ACHN (cell line): ENCODE measurements at regions not wholly inside any gene's neighbourhood (a gene's known extent, or its start where the extent isn't known, plus 50 kb on each side); places are given as distances from the start of the nearest gene placed in this dataset.

Experiments used
- DNase-seq: peaks from one replicate; pipeline ENCODE4 v3.0.0-alpha.2; 2015
- in situ Hi-C: cut with HindIII; loops from 2 replicates; pipeline ENCODE4 v1.10.0; 2017; ENCODE audit warnings: low sequenced_read_pairs, low pct_ligation_motif_present, low pct_unique_long_range_greater_than_20kb

GRCh38 chr3:194072691-194073279, 63.2 kb upstream of the HES1 start:
- DNase-seq = no peak
- in situ Hi-C loops = no loop called here

GRCh38 chr3:194073926-194074325, 62.0 kb upstream of the HES1 start:
- DNase-seq = no peak
- in situ Hi-C loops = no loop called here

GRCh38 chr3:194075088-194075615, 60.8 kb upstream of the HES1 start:
- in situ Hi-C loops = no loop called here
- no peak for DNase-seq

GRCh38 chr3:194075802-194076460, 60.0 kb upstream of the HES1 start:
- in situ Hi-C loops = no loop called here

GRCh38 chr3:194076475-194076874, 59.5 kb upstream of the HES1 start:
- in situ Hi-C loops = no loop called here

More at GRCh38 chr3:194075802-194076460, 60.0 kb upstream of the HES1 start:
- DNase-seq = no peak

GRCh38 chr3:194077602-194078001, 58.3 kb upstream of the HES1 start:
- DNase-seq = no peak
- in situ Hi-C loops = no loop called here

More at GRCh38 chr3:194076475-194076874, 59.5 kb upstream of the HES1 start:
- DNase-seq = no peak

GRCh38 chr3:194078045-194078821, 57.7 kb upstream of the HES1 start:
- in situ Hi-C loops = no loop called here
- DNase-seq = no peak

GRCh38 chr3:194079702-194080172, 56.2 kb upstream of the HES1 start:
- in situ Hi-C loops = no loop called here
- no peak for DNase-seq

- in situ Hi-C loops = no loop called here
- DNase-seq = no peak
Measured at GRCh38 chr3:194080436-194080835, 55.5 kb upstream of the HES1 start.

GRCh38 chr3:194080913-194081800, 54.8 kb upstream of the HES1 start:
- no peak for DNase-seq
- in situ Hi-C loops = no loop called here

- in situ Hi-C loops = no loop called here
- no peak for DNase-seq
Measured at GRCh38 chr3:194081826-194082225, 54.1 kb upstream of the HES1 start.

GRCh38 chr3:194082743-194083636, 53.0 kb upstream of the HES1 start:
- in situ Hi-C loops = no loop called here
- DNase-seq = no peak

GRCh38 chr3:194083637-194084224, 52.2 kb upstream of the HES1 start:
- in situ Hi-C loops = no loop called here

GRCh38 chr3:194084284-194084683, 51.7 kb upstream of the HES1 start:
- no peak for DNase-seq
- in situ Hi-C loops = no loop called here

More at GRCh38 chr3:194083637-194084224, 52.2 kb upstream of the HES1 start:
- DNase-seq = no peak
